ENCODE measurements at regions not wholly inside any gene's neighbourhood (a gene's known extent, or its start where the extent isn't known, plus 50 kb on each side); places are given as distances from the start of the nearest gene placed in this dataset.

GRCh38 chr15:47573673-47574072, 143.6 kb upstream of the SEMA6D start:
- Histone ChIP-seq H3K9me3 (ENCODE audit: control insufficient read depth, insufficient read depth, low read length) (no peaks in the 10 kb centered on the region), H3K36me3 (ENCODE audit: control insufficient read depth, insufficient read depth, low read length) (no peaks in the 10 kb centered on the region), H3K9ac (ENCODE audit: low read depth, low read length) (no peak overlapping the region), H3K27ac (ENCODE audit: low read depth, low read length) (no peak overlapping the region), H3K4me3 (ENCODE audit: low read depth, low read length) (no peak overlapping the region), H3K4me1 (ENCODE audit: control insufficient read depth, insufficient read depth, low read length) (no peaks in the 10 kb centered on the region), H3K27me3 (ENCODE audit: control insufficient read depth, insufficient read depth, low read length) (no peaks in the 10 kb centered on the region)

GRCh38 chr15:47577000-47577399, 140.3 kb upstream of the SEMA6D start:
- no peaks in the 10 kb centered on the region for H3K36me3 ChIP-seq (ENCODE audit: control insufficient read depth, insufficient read depth, low read length)

GRCh38 chr15:47577461-47577860, 139.8 kb upstream of the SEMA6D start:
- no peaks in the 10 kb centered on the region for H3K27me3 ChIP-seq (ENCODE audit: control insufficient read depth, insufficient read depth, low read length)
- H3K4me1 ChIP-seq (ENCODE audit: control insufficient read depth, insufficient read depth, low read length): peaks cover 8% of the 10 kb centered on the region
- no peaks in the 10 kb centered on the region for H3K9me3 ChIP-seq (ENCODE audit: control insufficient read depth, insufficient read depth, low read length)
- H3K9ac ChIP-seq (ENCODE audit: low read depth, low read length): no peak overlapping the region
- H3K27ac ChIP-seq (ENCODE audit: low read depth, low read length): no peak overlapping the region
- H3K4me3 ChIP-seq (ENCODE audit: low read depth, low read length): no peak overlapping the region
- no peaks in the 10 kb centered on the region for H3K36me3 ChIP-seq (ENCODE audit: control insufficient read depth, insufficient read depth, low read length)

More at GRCh38 chr15:47577000-47577399, 140.3 kb upstream of the SEMA6D start:
- Histone ChIP-seq H3K27me3 (ENCODE audit: control insufficient read depth, insufficient read depth, low read length) (no peaks in the 10 kb centered on the region), H3K9ac (ENCODE audit: low read depth, low read length) (no peak overlapping the region), H3K4me1 (ENCODE audit: control insufficient read depth, insufficient read depth, low read length) (peaks cover 3% of the 10 kb centered on the region), H3K9me3 (ENCODE audit: control insufficient read depth, insufficient read depth, low read length) (no peaks in the 10 kb centered on the region), H3K4me3 (ENCODE audit: low read depth, low read length) (no peak overlapping the region), H3K27ac (ENCODE audit: low read depth, low read length) (no peak overlapping the region)

- Histone ChIP-seq H3K4me3 (ENCODE audit: low read depth, low read length) (no peak overlapping the region), H3K27ac (ENCODE audit: low read depth, low read length) (no peak overlapping the region), H3K27me3 (ENCODE audit: control insufficient read depth, insufficient read depth, low read length) (no peaks in the 10 kb centered on the region), H3K4me1 (ENCODE audit: control insufficient read depth, insufficient read depth, low read length) (peaks cover 11% of the 10 kb centered on the region), H3K36me3 (ENCODE audit: control insufficient read depth, insufficient read depth, low read length) (no peaks in the 10 kb centered on the region), H3K9ac (ENCODE audit: low read depth, low read length) (no peak overlapping the region), H3K9me3 (ENCODE audit: control insufficient read depth, insufficient read depth, low read length) (no peaks in the 10 kb centered on the region)
Measured at GRCh38 chr15:47582233-47582632, 135.1 kb upstream of the SEMA6D start.

- Histone ChIP-seq H3K4me1 (ENCODE audit: control insufficient read depth, insufficient read depth, low read length) (peaks cover 21% of the 10 kb centered on the region), H3K27me3 (ENCODE audit: control insufficient read depth, insufficient read depth, low read length) (no peaks in the 10 kb centered on the region), H3K4me3 (ENCODE audit: low read depth, low read length) (no peak overlapping the region), H3K9me3 (ENCODE audit: control insufficient read depth, insufficient read depth, low read length) (no peaks in the 10 kb centered on the region), H3K36me3 (ENCODE audit: control insufficient read depth, insufficient read depth, low read length) (no peaks in the 10 kb centered on the region), H3K27ac (ENCODE audit: low read depth, low read length) (no peak overlapping the region), H3K9ac (ENCODE audit: low read depth, low read length) (no peak overlapping the region)
Measured at GRCh38 chr15:47584316-47584715, 133.0 kb upstream of the SEMA6D start.

GRCh38 chr15:47586653-47587224, 130.6 kb upstream of the SEMA6D start:
- Histone ChIP-seq H3K9me3 (ENCODE audit: control insufficient read depth, insufficient read depth, low read length) (no peaks in the 10 kb centered on the region), H3K36me3 (ENCODE audit: control insufficient read depth, insufficient read depth, low read length) (no peaks in the 10 kb centered on the region), H3K9ac (ENCODE audit: low read depth, low read length) (no peak overlapping the region), H3K27ac (ENCODE audit: low read depth, low read length) (no peak overlapping the region), H3K4me3 (ENCODE audit: low read depth, low read length) (no peak overlapping the region), H3K27me3 (ENCODE audit: control insufficient read depth, insufficient read depth, low read length) (no peaks in the 10 kb centered on the region), H3K4me1 (ENCODE audit: control insufficient read depth, insufficient read depth, low read length) (peaks cover 21% of the 10 kb centered on the region)

GRCh38 chr15:47587940-47588802, 129.1 kb upstream of the SEMA6D start:
- Histone ChIP-seq H3K27me3 (ENCODE audit: control insufficient read depth, insufficient read depth, low read length) (no peaks in the 10 kb centered on the region), H3K27ac (ENCODE audit: low read depth, low read length) (no peak overlapping the region), H3K9ac (ENCODE audit: low read depth, low read length) (no peak overlapping the region), H3K9me3 (ENCODE audit: control insufficient read depth, insufficient read depth, low read length) (no peaks in the 10 kb centered on the region), H3K4me3 (ENCODE audit: low read depth, low read length) (no peak overlapping the region), H3K36me3 (ENCODE audit: control insufficient read depth, insufficient read depth, low read length) (no peaks in the 10 kb centered on the region), H3K4me1 (ENCODE audit: control insufficient read depth, insufficient read depth, low read length) (peaks cover 10% of the 10 kb centered on the region)

- Histone ChIP-seq H3K27ac (ENCODE audit: low read depth, low read length) (no peak overlapping the region), H3K9ac (ENCODE audit: low read depth, low read length) (no peak overlapping the region), H3K4me1 (ENCODE audit: control insufficient read depth, insufficient read depth, low read length) (peaks cover 10% of the 10 kb centered on the region), H3K36me3 (ENCODE audit: control insufficient read depth, insufficient read depth, low read length) (no peaks in the 10 kb centered on the region), H3K9me3 (ENCODE audit: control insufficient read depth, insufficient read depth, low read length) (no peaks in the 10 kb centered on the region), H3K4me3 (ENCODE audit: low read depth, low read length) (no peak overlapping the region), H3K27me3 (ENCODE audit: control insufficient read depth, insufficient read depth, low read length) (no peaks in the 10 kb centered on the region)
Measured at GRCh38 chr15:47588958-47589357, 128.3 kb upstream of the SEMA6D start.

- Histone ChIP-seq H3K9me3 (ENCODE audit: control insufficient read depth, insufficient read depth, low read length) (0 out of 2 replicates have a peak, but pooled peaks cover 5% of the 10 kb centered on the region), H3K36me3 (ENCODE audit: control insufficient read depth, insufficient read depth, low read length) (no peaks in the 10 kb centered on the region), H3K27ac (ENCODE audit: low read depth, low read length) (no peak overlapping the region), H3K9ac (ENCODE audit: low read depth, low read length) (no peak overlapping the region), H3K4me1 (ENCODE audit: control insufficient read depth, insufficient read depth, low read length) (peaks cover 22% of the 10 kb centered on the region), H3K27me3 (ENCODE audit: control insufficient read depth, insufficient read depth, low read length) (no peaks in the 10 kb centered on the region), H3K4me3 (ENCODE audit: low read depth, low read length) (no peak overlapping the region)
Measured at GRCh38 chr15:47598996-47599395, 118.3 kb upstream of the SEMA6D start.

- Histone ChIP-seq H3K4me3 (ENCODE audit: low read depth, low read length) (no peak overlapping the region; the same call in 1 of the 2 replicates), H3K4me1 (ENCODE audit: control insufficient read depth, insufficient read depth, low read length) (peaks cover 22% of the 10 kb centered on the region), H3K27ac (ENCODE audit: low read depth, low read length) (no peak overlapping the region)
Measured at GRCh38 chr15:47599806-47600205, 117.5 kb upstream of the SEMA6D start.

GRCh38 chr15:47602121-47602520, 115.2 kb upstream of the SEMA6D start:
- H3K27me3 ChIP-seq (ENCODE audit: control insufficient read depth, insufficient read depth, low read length): no peaks in the 10 kb centered on the region
- H3K9ac ChIP-seq (ENCODE audit: low read depth, low read length): no peak overlapping the region
- H3K27ac ChIP-seq (ENCODE audit: low read depth, low read length): no peak overlapping the region
- H3K4me1 ChIP-seq (ENCODE audit: control insufficient read depth, insufficient read depth, low read length): peaks cover 22% of the 10 kb centered on the region
- no peaks in the 10 kb centered on the region for H3K36me3 ChIP-seq (ENCODE audit: control insufficient read depth, insufficient read depth, low read length)
- no peaks in the 10 kb centered on the region for H3K9me3 ChIP-seq (ENCODE audit: control insufficient read depth, insufficient read depth, low read length)
- no peak overlapping the region for H3K4me3 ChIP-seq (ENCODE audit: low read depth, low read length)

More at GRCh38 chr15:47599806-47600205, 117.5 kb upstream of the SEMA6D start:
- Histone ChIP-seq H3K9me3 (ENCODE audit: control insufficient read depth, insufficient read depth, low read length) (0 out of 2 replicates have a peak, but pooled peaks cover 5% of the 10 kb centered on the region), H3K36me3 (ENCODE audit: control insufficient read depth, insufficient read depth, low read length) (no peaks in the 10 kb centered on the region), H3K27me3 (ENCODE audit: control insufficient read depth, insufficient read depth, low read length) (no peaks in the 10 kb centered on the region), H3K9ac (ENCODE audit: low read depth, low read length) (no peak overlapping the region)
